ENCODE measurements at regions not wholly inside any gene's neighbourhood (a gene's known extent, or its start where the extent isn't known, plus 50 kb on each side); places are given as distances from the start of the nearest gene placed in this dataset.
A peak's percentile ranks its signal among the peaks of the same experiment; 100 is the strongest.
"Not testable (repeated sequence)": the region's sequence is repeated elsewhere in the genome, so short reads cannot be mapped to it uniquely, and the experiment has no call there.

DNA sequence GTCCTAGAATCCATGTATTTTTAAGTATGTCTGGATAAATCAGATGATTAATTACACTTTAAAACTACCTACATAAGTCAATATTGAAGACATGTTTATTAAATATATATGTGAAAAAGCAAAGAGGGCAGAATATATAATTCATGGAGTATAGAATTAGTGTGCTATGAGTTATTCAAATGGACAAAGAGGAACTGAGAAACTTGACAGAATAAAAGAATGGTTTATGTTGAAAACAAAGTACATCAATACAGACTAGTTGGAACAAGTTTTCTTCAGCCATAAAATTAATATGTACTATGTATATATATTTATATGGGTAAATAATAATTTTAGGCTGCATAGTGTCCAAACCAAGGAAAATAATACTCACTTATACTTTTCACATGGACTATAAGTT is 173.5 kb downstream of the NPFFR2 start:
- DNase-seq (ENCODE audit: low spot score), result no peak

DNA sequence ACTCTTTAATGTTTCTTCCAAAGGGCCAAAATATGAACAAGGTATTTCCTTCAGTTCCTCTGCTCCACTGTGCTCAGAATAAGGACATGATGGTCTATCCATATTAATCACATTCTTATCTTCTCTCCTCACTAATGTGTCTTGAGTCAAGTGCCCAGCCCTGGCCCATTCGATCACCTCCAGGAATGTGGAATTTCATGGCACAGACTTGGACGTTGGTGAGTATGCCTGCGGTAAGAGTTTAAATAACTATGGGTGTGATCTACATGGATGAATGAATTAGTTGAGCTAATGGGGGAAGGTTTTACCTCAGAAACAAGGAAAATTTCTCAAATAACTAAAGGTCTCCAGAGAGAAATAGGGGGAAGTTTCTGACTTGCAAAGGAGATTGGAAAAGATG is 174.0 kb downstream of the NPFFR2 start:
- DNase-seq (ENCODE audit: low spot score), result no peak

DNA sequence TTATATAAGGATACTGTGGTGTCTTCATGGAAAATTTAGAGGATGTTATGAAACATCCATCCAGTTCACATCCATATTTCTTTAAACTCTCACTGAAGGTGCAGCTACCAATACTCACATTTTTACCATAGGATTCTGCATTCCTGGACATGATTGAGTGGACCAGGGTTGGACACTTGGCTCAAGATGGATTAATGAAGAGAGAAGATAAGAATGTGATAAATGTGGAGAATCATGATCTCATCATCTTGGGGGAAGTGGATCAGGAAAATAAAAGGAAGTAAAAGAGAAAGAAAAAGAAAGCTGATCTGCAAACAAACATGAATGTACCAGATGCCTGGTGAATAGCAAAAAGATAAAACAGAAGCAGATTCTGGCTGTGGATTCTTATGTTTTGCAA is 175.4 kb downstream of the NPFFR2 start:
- no peak for DNase-seq (ENCODE audit: low spot score)

DNA sequence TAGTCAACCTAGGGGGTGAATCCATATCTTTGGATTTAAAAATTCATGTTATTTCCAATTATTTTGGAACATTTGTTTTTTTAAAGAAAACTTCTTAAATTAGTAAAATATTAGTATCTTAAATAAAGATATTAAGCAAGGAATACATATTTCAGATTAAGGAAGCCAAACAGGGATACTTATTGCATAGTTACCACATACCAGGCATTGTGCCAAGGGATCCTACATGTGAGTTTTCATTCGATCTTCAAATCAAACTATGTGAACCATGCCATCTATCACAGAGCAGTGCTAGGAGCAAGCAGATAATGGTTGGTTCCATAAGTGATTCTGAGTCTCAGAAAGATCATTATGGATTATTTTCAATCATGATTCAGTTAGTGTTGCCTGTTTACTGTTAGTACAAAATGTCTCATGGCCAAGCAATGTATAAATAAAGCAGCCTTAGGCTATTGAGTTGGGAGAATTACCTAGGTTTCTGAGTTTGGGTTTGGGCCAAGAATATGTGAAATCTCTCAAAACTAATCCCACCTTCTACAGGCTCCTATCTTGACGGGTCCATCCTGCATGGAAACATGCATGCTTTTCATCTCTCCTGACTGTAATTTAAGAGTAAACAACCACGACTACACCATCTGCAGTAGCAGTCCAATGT is 176.7 kb downstream of the NPFFR2 start:
- DNase-seq (ENCODE audit: low spot score), result no peak

DNA sequence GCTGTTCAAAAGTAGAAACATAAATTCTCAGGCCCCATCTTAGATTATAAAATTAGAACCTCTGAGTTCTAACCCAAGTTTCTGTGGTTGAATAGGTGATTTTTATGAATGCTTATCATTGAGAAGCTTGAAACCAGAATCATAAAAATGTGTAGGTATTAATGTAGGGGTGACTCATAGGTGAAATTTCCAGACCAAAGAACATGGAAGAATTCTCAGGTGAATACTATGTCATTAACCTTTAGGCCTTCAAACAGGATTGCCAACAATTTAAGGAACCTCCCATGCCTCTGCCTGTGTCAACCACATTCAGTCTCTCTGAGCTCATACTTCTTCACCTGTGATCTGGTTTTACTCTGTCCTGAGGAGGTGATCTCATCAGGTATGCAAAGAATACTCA is 177.8 kb downstream of the NPFFR2 start:
- peak; percentile 35 for DNase-seq (ENCODE audit: low spot score)

DNA sequence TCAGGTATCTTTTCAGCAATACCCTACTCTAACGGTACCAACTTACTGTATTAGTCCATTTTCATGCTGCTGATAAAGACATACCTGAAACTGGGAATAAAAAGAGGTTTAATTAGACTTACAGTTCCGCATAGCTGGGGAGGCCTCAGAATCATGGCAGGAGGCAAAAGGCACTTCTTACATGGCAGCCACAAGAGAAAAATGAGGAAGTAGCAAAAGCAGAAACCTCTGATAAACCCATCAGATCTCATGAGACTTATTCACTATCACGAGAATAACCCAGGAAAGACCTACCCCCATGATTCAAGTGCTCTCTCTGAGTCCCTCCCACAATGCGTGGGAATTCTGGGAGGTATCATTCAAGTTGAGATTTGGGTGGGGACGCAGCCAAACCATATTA is 182.0 kb downstream of the NPFFR2 start:
- DNase-seq (ENCODE audit: low spot score), result not testable (repeated sequence)

DNA sequence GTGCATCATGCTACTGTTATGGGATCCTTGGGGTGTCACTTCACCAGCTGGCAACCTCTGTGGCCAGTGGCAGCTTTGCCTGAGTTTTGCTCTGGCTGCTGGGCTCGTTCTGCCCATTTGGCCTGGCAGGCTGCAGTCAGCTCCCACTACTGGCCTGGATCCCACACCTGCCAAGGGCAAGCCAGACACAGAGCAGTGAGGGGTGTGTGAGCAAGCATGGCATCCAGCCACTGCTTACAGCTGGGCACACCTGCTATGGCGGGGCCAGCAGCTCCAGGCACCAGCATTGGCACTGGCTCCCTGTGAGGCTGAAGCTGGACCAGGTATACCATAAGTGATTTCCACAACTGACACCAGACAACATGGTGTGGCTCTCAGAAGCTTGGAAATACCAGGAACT is 183.4 kb downstream of the NPFFR2 start:
- DNase-seq (ENCODE audit: low spot score), result no peak

DNA sequence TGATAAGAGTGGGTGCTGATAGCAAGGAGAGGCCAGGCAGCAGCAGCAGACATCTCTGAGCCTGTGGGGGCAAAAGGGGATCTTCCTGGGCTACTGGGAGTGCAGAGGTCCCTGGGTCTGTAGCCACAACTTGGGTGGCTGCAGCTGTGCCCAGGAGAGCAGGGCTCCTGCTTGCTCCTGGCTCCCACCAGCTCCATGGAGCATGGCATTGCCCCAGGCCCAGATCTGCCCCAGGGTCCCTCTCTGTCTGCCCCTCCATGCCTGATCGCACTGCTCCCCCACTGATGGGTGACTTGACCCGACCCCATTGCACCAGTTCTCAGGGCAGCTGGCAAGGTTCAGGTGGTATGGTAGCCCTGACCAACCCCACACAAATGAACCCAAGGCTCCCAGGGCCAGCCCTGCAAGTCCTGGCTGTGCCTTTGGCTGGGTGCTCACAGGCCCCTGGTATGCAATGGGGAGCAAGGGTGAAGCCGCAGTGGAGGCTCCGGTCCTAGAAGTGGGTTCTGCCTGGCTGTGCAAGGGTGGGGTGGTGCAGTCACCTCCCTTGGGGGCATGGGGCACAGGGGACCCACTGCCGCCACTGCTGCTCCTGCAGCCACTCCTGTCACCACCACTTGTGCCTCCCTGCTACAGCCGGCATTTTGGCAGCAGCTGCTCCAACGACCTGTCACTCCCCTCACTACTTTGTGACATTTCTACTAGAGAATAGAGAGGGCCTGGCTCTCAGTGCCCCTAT is 184.9 kb downstream of the NPFFR2 start:
- no peak for DNase-seq (ENCODE audit: low spot score)

DNA sequence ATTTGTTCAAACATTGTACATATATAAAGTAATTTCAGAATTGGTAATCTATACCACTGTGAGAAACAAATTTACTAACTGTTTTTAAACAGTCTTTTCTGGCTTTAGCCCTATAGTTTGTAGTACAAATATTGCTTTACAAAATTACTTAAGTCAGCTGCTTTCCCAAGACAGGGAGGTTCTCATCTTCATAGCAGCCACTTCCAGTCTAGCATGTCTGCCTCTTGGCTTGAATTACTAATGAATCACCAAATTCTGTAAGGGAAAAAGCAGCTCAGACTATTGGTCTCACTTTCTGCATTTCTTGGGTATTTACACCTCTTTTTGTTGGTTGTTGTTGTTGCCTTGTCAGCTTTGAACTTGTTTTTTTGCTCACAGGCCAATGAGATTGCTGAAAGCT is 187.2 kb downstream of the NPFFR2 start:
- peak; percentile 50 for DNase-seq (ENCODE audit: low spot score)

Data from umbilical cord (tissue), 1 donor.